ENCODE measurements at regions not wholly inside any gene's neighbourhood (a gene's known extent, or its start where the extent isn't known, plus 50 kb on each side); places are given as distances from the start of the nearest gene placed in this dataset.

GRCh38 chr9:107119735-107120134 lies 163.3 kb upstream of the RAD23B start:
- no peak for DNase-seq

DNA sequence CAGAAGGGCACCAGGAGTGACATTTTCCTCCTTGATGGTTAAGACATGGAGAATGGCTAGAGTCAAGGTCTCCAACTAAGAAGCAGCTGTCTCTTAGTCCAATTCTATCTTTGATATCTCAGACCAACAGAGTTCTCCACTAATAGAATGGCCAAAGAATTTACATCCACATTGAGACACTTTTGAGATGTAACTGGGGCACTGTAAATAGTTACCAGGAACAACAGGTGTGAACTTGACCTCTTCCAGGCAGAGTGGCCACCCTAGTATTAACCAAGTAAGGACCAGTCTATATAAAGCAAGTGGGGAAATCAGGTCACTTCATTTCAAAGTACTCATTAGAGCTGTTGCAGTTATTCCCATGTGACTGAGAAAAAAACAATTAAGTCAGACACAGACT lies 159.7 kb upstream of the RAD23B start:
- DNase-seq: no peak

- DNase-seq: no peak
These were observed 155.5 kb upstream of the RAD23B start for GRCh38 chr9:107127608-107128007.

DNA sequence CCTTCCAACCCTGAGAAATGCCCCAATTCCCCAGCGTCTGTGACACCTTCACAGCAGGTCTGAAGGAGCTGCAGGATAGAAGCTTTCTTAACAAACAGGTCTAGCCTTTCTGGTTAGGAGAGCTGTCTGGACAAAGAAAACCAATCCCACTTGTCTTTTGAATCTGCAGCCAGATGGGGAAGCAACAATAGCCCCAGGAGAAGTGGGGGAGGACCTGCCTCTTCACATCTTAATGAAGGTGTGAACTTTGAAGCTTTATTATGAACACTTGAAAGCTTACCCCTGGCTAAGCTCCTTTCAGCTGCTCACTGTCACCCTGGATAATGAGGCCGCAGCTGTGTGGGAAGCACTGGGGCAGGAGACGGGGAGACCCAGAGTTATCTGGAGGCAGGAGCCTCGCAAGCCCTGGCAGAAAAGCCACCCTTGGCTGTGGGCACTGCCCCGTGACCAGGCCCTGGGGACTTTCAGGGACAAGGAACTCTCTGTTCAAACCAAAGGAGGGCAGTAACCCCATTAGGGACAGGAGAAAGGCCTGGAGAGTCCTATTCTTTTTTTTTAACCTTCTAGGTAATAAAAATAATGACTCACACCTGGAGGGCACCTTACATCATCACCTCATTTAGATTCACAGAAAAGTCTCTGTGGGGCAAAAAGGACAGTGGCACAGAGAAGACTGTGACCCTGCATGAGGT lies 151.8 kb upstream of the RAD23B start:
- no peak for DNase-seq

DNA sequence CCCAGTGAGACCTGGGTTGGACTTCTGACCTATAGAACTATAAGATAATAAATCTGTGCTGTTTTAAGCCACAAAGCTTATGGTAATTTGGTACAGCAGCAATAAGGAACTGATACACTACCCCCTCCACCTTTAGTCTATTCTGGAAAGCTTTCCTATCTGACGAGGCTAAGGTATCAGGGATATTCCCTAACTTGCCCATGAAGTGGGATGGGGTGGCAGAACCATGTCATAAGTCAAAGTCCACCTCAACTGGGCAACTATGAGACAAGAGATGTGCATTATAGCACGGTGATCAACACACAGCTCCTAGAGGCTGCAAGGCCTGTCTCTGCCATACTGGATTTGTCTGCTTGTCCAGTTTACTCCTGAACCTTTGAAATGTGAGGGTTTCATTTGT lies 146.8 kb upstream of the RAD23B start:
- no peak for DNase-seq

DNA sequence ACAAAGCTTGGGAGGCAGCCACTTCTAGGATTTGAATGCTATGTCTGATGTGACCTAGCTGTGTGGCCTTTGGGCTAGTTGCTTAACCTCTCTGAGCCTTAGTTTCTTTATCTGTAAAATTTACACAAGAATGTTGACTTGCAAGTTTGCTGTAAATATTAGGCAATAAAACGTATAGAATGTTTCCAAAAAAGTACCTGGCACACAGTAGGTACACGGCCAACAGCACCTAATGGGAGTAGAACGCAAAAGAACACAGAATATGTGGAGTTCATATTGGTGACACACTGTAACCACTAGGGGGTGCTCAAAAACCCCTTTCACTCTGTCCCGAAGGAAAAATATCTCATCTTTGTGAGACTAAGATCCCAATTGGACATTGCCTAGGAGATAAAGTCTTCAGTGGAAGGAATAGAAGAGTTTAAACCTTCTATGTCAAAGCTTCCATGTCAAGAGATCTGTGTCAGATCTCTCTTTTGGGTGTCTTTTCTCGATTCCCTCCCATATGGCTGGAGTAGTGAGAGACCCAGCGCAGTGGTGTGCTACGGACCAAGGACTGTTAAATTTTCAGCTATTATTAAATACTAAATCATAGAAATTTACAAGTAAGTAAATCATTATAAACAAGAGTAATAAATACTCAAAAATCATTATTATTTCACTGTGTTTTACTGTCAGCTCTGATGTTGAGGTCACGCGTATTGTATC lies 145.4 kb upstream of the RAD23B start:
- DNase-seq: no peak

- DNase-seq: no peak
These were observed 144.7 kb upstream of the RAD23B start for GRCh38 chr9:107138261-107138992.

DNA sequence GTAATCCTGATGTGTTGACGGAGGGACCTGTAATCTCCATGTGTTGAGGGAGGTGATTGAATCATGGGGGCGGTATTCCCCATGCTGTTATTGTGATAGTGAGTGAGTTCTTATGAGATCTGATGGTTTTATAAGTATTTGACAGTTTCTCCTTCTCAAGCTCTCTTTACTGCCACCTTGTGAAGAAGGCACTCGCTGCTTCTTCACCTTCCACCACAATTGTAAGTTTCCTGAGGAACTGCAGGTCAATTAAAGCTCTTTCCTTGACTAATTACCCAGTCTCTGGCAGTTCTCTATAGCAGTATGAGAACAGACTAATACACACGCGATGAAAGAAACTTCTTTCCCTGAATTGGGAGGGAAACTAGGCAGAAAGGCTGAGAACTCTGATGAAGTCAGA lies 141.1 kb upstream of the RAD23B start:
- DNase-seq: no peak

DNA sequence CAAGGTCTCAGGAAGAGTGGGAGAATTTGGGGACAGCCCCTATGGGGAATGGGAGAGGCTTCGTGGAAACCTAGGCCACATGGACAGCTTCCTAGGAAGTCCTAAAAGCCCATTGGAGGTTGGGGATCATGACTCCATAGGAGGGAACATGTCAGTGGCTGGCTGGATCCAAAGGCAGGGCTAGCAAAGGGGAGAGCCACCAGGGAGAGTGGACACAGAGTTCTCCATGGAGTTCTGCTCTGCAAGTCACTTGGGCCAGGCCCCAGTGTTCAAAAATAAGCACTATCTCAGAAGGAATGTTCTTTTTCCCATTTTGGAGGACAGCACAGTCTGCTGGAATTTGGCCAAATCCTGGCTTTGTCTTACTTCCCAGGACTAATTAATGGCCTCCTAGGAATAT lies 140.6 kb upstream of the RAD23B start:
- no peak for DNase-seq

DNA sequence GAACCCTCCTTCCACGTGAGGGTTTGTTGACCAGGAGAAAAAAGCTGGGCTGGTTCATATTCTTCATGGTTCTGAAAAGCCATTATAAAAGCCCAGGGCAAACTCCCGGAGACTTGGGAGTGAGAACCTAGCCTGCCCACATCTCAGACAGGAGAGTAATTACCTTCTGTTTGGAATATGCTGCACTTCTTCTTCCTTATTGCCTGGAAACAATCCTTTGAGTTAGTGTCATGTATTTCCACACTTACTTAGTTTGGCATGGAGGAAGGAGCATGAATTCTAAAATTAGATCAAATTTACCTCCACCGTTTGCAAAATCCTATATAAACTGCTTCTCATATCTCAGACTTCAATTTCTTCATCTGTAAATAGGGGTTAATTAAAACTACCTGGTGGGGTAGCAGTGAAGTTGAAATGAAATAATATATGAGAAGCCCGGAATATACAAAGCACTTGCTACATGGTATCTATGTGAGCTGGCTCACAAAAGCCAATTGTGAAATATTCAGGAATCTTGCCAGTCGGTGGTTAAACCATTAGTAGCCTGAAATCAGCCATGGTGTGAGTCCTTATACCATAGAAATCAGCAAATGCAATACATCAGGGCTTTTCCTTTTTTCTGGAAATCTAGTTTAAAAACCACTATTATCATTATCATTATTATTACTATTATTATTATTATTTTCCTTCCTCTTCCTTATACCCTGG lies 140.0 kb upstream of the RAD23B start:
- DNase-seq: no peak

GRCh38 chr9:107144475-107144874 lies 138.6 kb upstream of the RAD23B start:
- DNase-seq: no peak

DNA sequence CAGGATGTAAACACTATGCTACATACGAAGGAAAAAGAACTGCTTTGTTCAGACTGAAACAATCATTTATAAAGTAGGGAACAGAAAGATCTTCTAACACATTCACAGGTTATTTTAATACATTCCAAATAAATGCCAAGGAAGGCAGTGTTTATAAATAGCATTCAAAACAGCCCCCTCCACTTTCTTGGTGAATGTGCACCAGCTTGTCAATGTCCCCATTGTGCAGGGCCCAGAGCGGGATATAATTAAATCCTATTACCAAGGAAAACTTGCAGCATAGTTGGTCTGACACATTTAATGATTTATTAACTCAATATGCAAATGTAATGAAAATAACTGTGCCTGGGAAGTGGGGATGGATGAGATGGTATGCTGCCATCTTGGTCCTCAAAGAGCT lies 135.9 kb upstream of the RAD23B start:
- no peak for DNase-seq

- DNase-seq: no peak
These were observed 134.9 kb upstream of the RAD23B start for GRCh38 chr9:107148216-107148615.

- DNase-seq: no peak
These were observed 133.3 kb upstream of the RAD23B start for GRCh38 chr9:107149756-107150155.

- DNase-seq: no peak
These were observed 129.7 kb upstream of the RAD23B start for GRCh38 chr9:107153336-107153735.

DNA sequence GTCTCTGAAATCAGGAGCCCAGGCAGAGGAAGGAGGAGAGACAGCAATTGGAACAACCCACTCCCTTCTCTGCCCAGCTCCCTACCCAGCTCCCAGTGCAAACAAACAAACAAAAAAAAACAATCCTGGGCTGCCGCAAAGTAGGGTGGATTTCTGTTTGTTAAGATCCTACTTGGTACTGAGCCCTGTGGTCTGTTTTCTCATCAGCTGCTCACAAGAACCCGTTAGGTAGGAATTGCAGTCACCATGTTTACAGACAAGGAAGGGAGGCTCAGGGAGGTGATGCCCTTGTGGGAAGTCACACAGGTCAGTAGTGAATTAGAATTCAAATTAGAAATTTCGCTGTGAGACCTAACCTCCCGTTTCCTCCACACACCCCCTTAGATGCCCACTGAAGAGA lies 128.8 kb upstream of the RAD23B start:
- DNase-seq: no peak

- no peak for DNase-seq
These were observed 128.3 kb upstream of the RAD23B start for GRCh38 chr9:107154766-107155165.

DNA sequence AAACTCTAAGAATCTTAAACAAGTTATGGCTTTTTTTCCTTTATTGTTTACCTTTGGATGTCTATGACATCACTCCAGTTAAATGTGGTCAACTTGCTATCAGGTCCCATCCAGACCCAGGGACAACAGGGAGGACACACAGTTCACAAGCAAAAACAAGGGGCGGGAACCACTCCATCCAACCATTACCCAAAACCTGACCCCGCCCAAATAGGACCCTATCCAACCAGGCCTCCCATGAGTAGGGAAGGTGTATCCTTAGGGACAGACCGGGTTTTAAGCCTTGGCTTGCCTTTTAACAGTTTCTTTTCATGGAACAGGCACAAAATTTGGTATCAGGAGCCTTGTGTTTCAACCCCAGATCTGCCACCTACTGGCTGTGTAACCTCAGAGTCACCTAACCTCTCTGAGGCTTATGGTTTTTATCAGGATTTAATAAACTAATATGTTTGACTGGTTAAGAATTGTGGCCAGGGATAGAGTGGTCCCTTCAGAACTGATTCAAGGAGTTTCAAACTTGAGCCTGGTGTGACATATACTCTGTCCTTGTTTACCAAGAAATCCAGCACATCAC lies 127.7 kb upstream of the RAD23B start:
- no peak for DNase-seq

DNA sequence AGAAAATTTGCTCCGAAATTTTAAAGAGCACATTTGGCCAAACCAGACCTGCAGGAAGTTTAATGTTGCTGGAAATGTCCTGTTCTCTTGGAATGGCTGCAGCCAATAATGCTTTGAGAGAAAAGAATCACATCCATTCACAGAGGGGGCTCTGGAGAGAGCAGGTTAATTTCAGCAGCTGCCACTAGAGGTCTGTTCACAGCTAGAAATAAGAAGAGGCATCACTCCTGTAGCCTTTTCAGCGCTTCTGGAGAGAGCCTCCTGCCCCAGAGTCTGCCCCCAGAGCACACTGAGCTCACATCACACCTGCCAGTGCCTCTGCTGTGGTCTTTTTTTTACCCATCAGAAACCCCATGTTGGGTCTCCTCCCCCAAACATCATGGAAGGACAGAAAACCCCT lies 124.8 kb upstream of the RAD23B start:
- DNase-seq: no peak

DNA sequence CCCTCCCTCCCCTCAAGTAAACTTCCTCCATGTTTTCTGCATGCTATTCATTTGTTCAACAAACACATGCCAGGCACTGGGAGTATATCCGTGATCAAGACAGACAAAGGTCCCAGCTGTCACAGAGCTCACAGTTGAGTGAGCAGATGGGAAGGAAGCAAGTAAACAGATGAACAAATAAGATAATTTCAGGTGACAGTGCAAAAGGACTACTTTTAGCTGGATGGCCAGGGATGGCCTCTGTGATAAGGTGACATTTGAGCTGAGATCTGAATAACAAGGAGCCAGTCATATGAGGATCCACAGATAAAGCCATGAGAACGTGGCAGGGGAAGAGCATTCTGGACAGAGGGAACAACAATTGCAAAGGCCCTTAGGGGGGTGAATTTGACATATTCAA lies 121.7 kb upstream of the RAD23B start:
- DNase-seq: no peak

DNA sequence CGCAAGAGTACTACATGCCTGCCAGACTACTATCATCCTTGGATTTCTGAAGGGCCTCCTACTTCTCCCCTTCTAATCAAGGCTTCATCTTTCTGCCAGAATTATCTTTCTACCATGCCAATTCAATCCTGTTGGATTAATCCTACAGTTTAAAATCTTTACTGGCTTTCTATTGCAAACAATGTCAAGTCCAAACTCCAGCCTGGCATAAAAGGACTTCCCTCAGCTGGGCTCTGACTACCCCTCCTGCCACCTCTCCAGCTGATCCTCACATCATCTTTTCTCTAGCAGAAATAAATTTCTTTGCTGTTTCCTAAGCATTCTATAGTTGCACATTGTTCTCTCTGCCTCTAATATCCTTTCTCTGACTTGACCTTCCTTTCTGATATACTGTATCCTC lies 119.7 kb upstream of the RAD23B start:
- no peak for DNase-seq

DNA sequence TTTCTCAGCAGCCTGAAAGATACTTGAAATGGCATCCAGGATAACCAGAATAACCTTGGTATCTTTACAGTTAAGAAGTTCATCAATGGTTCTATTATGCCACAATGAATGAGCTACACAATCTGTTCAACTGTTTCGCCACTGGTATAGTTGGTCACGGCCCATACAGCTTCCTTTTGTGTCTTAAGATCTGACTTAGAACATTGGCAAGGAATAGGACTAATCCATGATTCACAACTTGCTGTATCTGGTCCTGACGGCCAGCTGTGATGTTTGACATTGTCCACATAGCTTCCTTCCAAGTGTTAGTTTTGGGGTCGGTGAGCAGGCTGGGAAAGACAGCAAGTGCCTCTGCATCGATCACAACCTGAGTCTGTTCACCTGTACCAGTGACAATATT lies 113.3 kb upstream of the RAD23B start:
- DNase-seq: no peak

GRCh38 chr9:107170801-107171200 lies 112.3 kb upstream of the RAD23B start:
- no peak for DNase-seq

Data from activated naive CD4-positive, alpha-beta T cell treated with Interleukin-2 at 50 U/mL for 16 hours (primary cell).